ENCODE measurements at regions not wholly inside any gene's neighbourhood (a gene's known extent, or its start where the extent isn't known, plus 50 kb on each side); places are given as distances from the start of the nearest gene placed in this dataset.

GRCh38 chr20:48454671-48455490, 372.9 kb downstream of the PREX1 start:
- H3K4me3 ChIP-seq = no peak overlapping the region
- no peak overlapping the region for H3K27ac ChIP-seq
- intact Hi-C loops (cut with DNase I) = no loop called here
- TF ChIP-seq, protein P1, sequence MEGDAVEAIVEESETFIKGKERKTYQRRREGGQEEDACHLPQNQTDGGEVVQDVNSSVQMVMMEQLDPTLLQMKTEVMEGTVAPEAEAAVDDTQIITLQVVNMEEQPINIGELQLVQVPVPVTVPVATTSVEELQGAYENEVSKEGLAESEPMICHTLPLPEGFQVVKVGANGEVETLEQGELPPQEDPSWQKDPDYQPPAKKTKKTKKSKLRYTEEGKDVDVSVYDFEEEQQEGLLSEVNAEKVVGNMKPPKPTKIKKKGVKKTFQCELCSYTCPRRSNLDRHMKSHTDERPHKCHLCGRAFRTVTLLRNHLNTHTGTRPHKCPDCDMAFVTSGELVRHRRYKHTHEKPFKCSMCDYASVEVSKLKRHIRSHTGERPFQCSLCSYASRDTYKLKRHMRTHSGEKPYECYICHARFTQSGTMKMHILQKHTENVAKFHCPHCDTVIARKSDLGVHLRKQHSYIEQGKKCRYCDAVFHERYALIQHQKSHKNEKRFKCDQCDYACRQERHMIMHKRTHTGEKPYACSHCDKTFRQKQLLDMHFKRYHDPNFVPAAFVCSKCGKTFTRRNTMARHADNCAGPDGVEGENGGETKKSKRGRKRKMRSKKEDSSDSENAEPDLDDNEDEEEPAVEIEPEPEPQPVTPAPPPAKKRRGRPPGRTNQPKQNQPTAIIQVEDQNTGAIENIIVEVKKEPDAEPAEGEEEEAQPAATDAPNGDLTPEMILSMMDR (IDR thresholded peaks at IDR 0.05) = no peak
- TF ChIP-seq POLR2A (IDR thresholded peaks at IDR 0.05) = no peak
- no peaks in the 10 kb centered on the region for H3K9me3 ChIP-seq
- H3K27me3 ChIP-seq = peaks cover 0 to 35% (median 0%) of the 10 kb centered on the region in 4 donors
- H3K36me3 ChIP-seq = no peaks in the 10 kb centered on the region
- DNase-seq = no peak
- WGBS, 2 donors = 65 to 70% methylated on average over 8 to 13 of the region's 14 CpGs
- H3K4me1 ChIP-seq = peaks cover 0 to 12% (median 5%) of the 10 kb centered on the region in 3 donors

DNA sequence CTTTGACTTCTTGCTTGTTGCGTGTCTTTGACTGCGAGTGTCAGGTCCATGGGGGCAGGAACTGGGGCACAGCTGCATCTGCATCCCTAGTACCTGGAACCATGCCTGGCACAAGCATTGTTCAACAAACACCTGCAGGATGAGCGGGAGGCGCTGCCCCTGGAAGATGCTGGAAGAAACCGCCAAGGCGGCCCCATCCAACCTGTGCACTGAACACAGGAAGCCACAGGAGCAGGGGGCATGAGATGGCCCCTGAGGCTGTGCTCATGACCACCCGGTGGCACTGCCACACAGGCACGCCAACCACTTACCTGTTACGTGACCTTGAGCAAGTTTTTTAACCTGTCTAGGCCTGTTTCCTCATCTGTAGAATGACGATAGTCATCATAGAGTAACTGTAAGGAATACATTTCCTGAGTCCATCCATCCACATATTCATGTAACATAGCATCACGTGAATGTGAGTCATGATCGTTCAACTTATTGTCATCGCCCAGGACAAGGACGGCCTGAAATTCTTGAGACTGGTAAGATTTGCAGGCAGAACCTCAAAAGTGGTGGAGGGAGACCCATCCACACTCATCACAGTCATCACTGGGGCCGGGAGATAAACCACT, 374.2 kb downstream of the PREX1 start:
- 73 to 87% methylated on average over 3 to 13 of the region's 15 CpGs for WGBS, 2 donors
- Histone ChIP-seq H3K4me3 (no peak overlapping the region), H3K9me3 (no peaks in the 10 kb centered on the region), H3K27me3 (peaks cover 0 to 23% (median 0%) of the 10 kb centered on the region in 4 donors), H3K27ac (no peak overlapping the region), H3K4me1 (peaks cover 0 to 12% (median 5%) of the 10 kb centered on the region in 3 donors), H3K36me3 (no peaks in the 10 kb centered on the region)
- no peak for TF ChIP-seq POLR2A (IDR thresholded peaks at IDR 0.05)
- TF ChIP-seq, protein P1 (IDR thresholded peaks at IDR 0.05) = no peak
- intact Hi-C loops (cut with DNase I) = no loop called here
- DNase-seq = no peak

DNA sequence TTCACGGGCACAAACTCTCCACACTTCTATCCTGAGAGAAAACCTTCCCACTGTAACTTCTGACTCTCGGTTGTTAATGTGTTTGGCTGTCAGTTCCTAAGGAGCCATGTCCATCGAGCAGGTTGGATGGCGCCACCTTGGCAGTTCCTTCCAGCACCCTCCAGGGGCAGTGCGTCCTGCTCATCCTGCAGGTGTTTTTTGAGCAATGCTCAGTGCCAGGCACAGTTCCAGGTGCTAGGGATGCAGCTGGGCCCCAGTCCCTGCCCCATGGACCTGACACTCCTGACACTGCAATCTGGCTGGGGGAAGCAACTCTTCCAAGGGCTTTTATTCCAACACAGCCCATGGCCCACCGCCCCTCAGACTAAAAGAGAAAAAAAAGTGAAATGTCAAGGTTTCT, 376.4 kb downstream of the PREX1 start:
- no peak for DNase-seq
- H3K4me3 ChIP-seq = no peak overlapping the region
- WGBS, 2 donors = 86 to 91% methylated on average over 4 to 5 of the region's 6 CpGs

GRCh38 chr20:48448666-48449600, 378.9 kb downstream of the PREX1 start:
- no peaks in the 10 kb centered on the region for H3K4me1 ChIP-seq
- no peak overlapping the region for H3K27ac ChIP-seq
- WGBS, 2 donors = 21 to 48% methylated on average over 6 to 7 of the region's 10 CpGs

More for the DNA sequence above, 376.4 kb downstream of the PREX1 start:
- Histone ChIP-seq H3K9me3 (no peaks in the 10 kb centered on the region), H3K27me3 (peaks cover 0 to 22% (median 0%) of the 10 kb centered on the region in 4 donors), H3K36me3 (no peaks in the 10 kb centered on the region), H3K4me1 (peaks cover 0 to 12% (median 5%) of the 10 kb centered on the region in 3 donors), H3K27ac (no peak overlapping the region)
- intact Hi-C loops (cut with DNase I) = no loop called here
- no peak for TF ChIP-seq POLR2A (IDR thresholded peaks at IDR 0.05)
- TF ChIP-seq, protein P1 (IDR thresholded peaks at IDR 0.05) = no peak

More at GRCh38 chr20:48448666-48449600, 378.9 kb downstream of the PREX1 start:
- H3K4me3 ChIP-seq = no peak overlapping the region
- peaks cover 0 to 8% (median 7%) of the 10 kb centered on the region in 3 donors for H3K9me3 ChIP-seq
- no peak for DNase-seq
- H3K36me3 ChIP-seq = no peaks in the 10 kb centered on the region
- H3K27me3 ChIP-seq = peaks cover 0 to 7% (median 0%) of the 10 kb centered on the region in 4 donors
- intact Hi-C loops (cut with DNase I) = no loop called here
- no peak for TF ChIP-seq POLR2A (IDR thresholded peaks at IDR 0.05)
- TF ChIP-seq, protein P1 (IDR thresholded peaks at IDR 0.05) = no peak

All from esophagus squamous epithelium (tissue), 5 donors.